ENCODE measurements at regions not wholly inside any gene's neighbourhood (a gene's known extent, or its start where the extent isn't known, plus 50 kb on each side); places are given as distances from the start of the nearest gene placed in this dataset.

GRCh38 chr3:102083473-102083872 is 234.2 kb downstream of the NFKBIZ start:
- TF ChIP-seq CTCF (IDR thresholded peaks at IDR 0.05 in 4 of 5, conservative IDR thresholded peaks at IDR 0.05 in 1 of 5) (no peak), POLR2A (IDR thresholded peaks at IDR 0.05) (no peak)

All from gastrocnemius medialis (tissue), 4 donors.